NOMO-1 (cell line): ENCODE measurements at regions not wholly inside any gene's neighbourhood (a gene's known extent, or its start where the extent isn't known, plus 50 kb on each side); places are given as distances from the start of the nearest gene placed in this dataset.

Experiments
- DNase-seq, 2 experiments: peaks; one replicate each; lab custom pipeline; 2025; ENCODE audit not compliant: unreplicated experiment in 2 of 2; lab: John Stamatoyannopoulos, UW

- DNase-seq, result no peak
Observed at GRCh38 chr9:120294003-120294402, 286.0 kb downstream of the CDK5RAP2 start.

GRCh38 chr9:120292606-120293005 lies 287.4 kb downstream of the CDK5RAP2 start:
- no peak for DNase-seq

GRCh38 chr9:120291050-120291449 lies 288.9 kb downstream of the CDK5RAP2 start:
- no peak for DNase-seq

GRCh38 chr9:120289990-120290975 lies 289.7 kb downstream of the CDK5RAP2 start:
- DNase-seq, result no peak

- DNase-seq, result no peak
Observed at GRCh38 chr9:120289098-120289497, 290.9 kb downstream of the CDK5RAP2 start.

GRCh38 chr9:120286530-120286929 lies 293.4 kb downstream of the CDK5RAP2 start:
- DNase-seq, result no peak

- DNase-seq, result no peak
Observed at GRCh38 chr9:120284821-120285220, 295.1 kb downstream of the CDK5RAP2 start.

GRCh38 chr9:120281665-120282064 lies 298.3 kb downstream of the CDK5RAP2 start:
- DNase-seq, result no peak

- DNase-seq, result no peak
Observed at GRCh38 chr9:120267929-120268328, 312.0 kb downstream of the CDK5RAP2 start.

GRCh38 chr9:120265791-120266190 lies 314.2 kb downstream of the CDK5RAP2 start:
- no peak for DNase-seq

- DNase-seq, result no peak
Observed at GRCh38 chr9:120264528-120264927, 315.4 kb downstream of the CDK5RAP2 start.

- no peak for DNase-seq
Observed at GRCh38 chr9:120263836-120264235, 316.1 kb downstream of the CDK5RAP2 start.

- DNase-seq, result no peak
Observed at GRCh38 chr9:120261419-120261818, 318.5 kb downstream of the CDK5RAP2 start.

GRCh38 chr9:120259100-120259499 lies 320.9 kb downstream of the CDK5RAP2 start:
- no peak for DNase-seq

GRCh38 chr9:120258096-120258495 lies 321.9 kb downstream of the CDK5RAP2 start:
- DNase-seq, result no peak

- DNase-seq, result no peak
Observed at GRCh38 chr9:120257483-120257882, 322.5 kb downstream of the CDK5RAP2 start.

- no peak for DNase-seq
Observed at GRCh38 chr9:120256146-120256545, 323.8 kb downstream of the CDK5RAP2 start.

GRCh38 chr9:120252248-120252647 lies 327.7 kb downstream of the CDK5RAP2 start:
- no peak for DNase-seq

- DNase-seq, result no peak
Observed at GRCh38 chr9:120242116-120242811, 337.7 kb downstream of the CDK5RAP2 start.

- DNase-seq, result no peak
Observed at GRCh38 chr9:120236596-120236995, 343.4 kb downstream of the CDK5RAP2 start.

GRCh38 chr9:120235081-120235480 lies 344.9 kb downstream of the CDK5RAP2 start:
- DNase-seq, result no peak

GRCh38 chr9:120230227-120230626 lies 349.7 kb downstream of the CDK5RAP2 start:
- DNase-seq, result no peak
